DOHH2 (cell line): ENCODE measurements at regions not wholly inside any gene's neighbourhood (a gene's known extent, or its start where the extent isn't known, plus 50 kb on each side); places are given as distances from the start of the nearest gene placed in this dataset.

Experiments used
- H3F3A ChIP-seq: fragments of 200-600 bp; sonication (generic), shearing (Covaris generic); 2 replicates; pipeline ENCODE4 v1.6.0; 2016; ENCODE audit warnings: antibody characterized with exemption, mild to moderate bottlenecking; ENCODE audit not compliant: control insufficient read depth, insufficient read depth
- H3K27ac ChIP-seq: fragments of 200-600 bp; sonication (generic); 2 replicates; pipeline ENCODE4 v1.5.1; 2014; ENCODE audit warnings: low read depth, mild to moderate bottlenecking, low read length, moderate library complexity
- H3K27me3 ChIP-seq: fragments of 200-600 bp; sonication (generic); 2 replicates; pipeline ENCODE4 v1.6.1; 2014; ENCODE audit warnings: mild to moderate bottlenecking, low read length, mixed read lengths; ENCODE audit not compliant: control insufficient read depth
- H3K36me3 ChIP-seq: fragments of 200-600 bp; sonication (generic); 2 replicates; pipeline ENCODE4 v1.6.1; 2014; ENCODE audit warnings: mild to moderate bottlenecking, low read length, moderate library complexity, mixed read lengths; ENCODE audit not compliant: control insufficient read depth
- H3K4me1 ChIP-seq: fragments of 200-600 bp; sonication (generic); 2 replicates; pipeline ENCODE4 v1.6.1; 2014; ENCODE audit warnings: mild to moderate bottlenecking, low read length, mixed read lengths; ENCODE audit not compliant: control insufficient read depth
- H3K4me2 ChIP-seq: fragments of 200-600 bp; sonication (generic); 2 replicates; pipeline ENCODE4 v1.6.0; 2014; ENCODE audit warnings: mild to moderate bottlenecking, low read length, moderate library complexity
- H3K4me3 ChIP-seq: fragments of 200-600 bp; sonication (generic); 2 replicates; pipeline ENCODE4 v1.5.1; 2014; ENCODE audit warnings: mild to moderate bottlenecking, low read length, mixed read lengths
- H3K79me2 ChIP-seq: fragments of 200-600 bp; sonication (generic); 2 replicates; pipeline ENCODE4 v1.6.1; 2014; ENCODE audit warnings: mild to moderate bottlenecking, low read length, mixed read lengths; ENCODE audit not compliant: control insufficient read depth
- H3K9me2 ChIP-seq: fragments of 200-600 bp; sonication (generic); replicated peaks from 2 replicates; pipeline ENCODE4 v1.6.1; 2014; ENCODE audit warnings: mild to moderate bottlenecking, low read length, mixed read lengths; ENCODE audit not compliant: control insufficient read depth
- H3K9me3 ChIP-seq: fragments of 200-600 bp; sonication (generic); 2 replicates; pipeline ENCODE4 v1.6.1; 2014; ENCODE audit warnings: antibody characterized with exemption, low read length, mixed read lengths; ENCODE audit not compliant: control insufficient read depth, insufficient read depth
- H4K20me1 ChIP-seq: fragments of 200-600 bp; sonication (generic); 2 replicates; pipeline ENCODE4 v1.6.0; 2014; ENCODE audit warnings: low read depth, mild to moderate bottlenecking, antibody characterized with exemption, low read length, moderate library complexity; ENCODE audit not compliant: control insufficient read depth, insufficient read depth
- CTCF ChIP-seq: fragments of 200-600 bp; sonication (generic); IDR thresholded peaks from one replicate; pipeline ENCODE4 v1.5.1; 2014; ENCODE audit warnings: antibody characterized with exemption, mild to moderate bottlenecking, low read depth, low read length; ENCODE audit not compliant: poor library complexity, severe bottlenecking
- EZH2phosphoT487 ChIP-seq: fragments of 200-600 bp; sonication (generic); IDR thresholded peaks from 2 replicates; pipeline ENCODE4 v1.6.1; 2017; ENCODE audit warnings: borderline replicate concordance, mild to moderate bottlenecking, antibody characterized with exemption, low read length, moderate library complexity, mixed read lengths

- H3F3A ChIP-seq, result peaks cover 25% of the 10 kb centered on the region
- peak overlapping the region; percentile 27 for H3K4me3 ChIP-seq
- H3K36me3 ChIP-seq, result no peaks in the 10 kb centered on the region; the same call in 1 of the 2 replicates
- no peaks in the 10 kb centered on the region for H3K9me2 ChIP-seq
- TF ChIP-seq CTCF (no peak), EZH2phosphoT487 (no peak)
- H3K4me1 ChIP-seq, result peaks cover 100% of the 10 kb centered on the region
- no peaks in the 10 kb centered on the region for H3K9me3 ChIP-seq
- H4K20me1 ChIP-seq, result no peaks in the 10 kb centered on the region
- H3K27me3 ChIP-seq, result no peaks in the 10 kb centered on the region
- H3K79me2 ChIP-seq, result no peaks in the 10 kb centered on the region
- H3K4me2 ChIP-seq, result peak overlapping the region; percentile 73
- H3K27ac ChIP-seq, result peak overlapping the region; percentile 76
Measured at GRCh38 chr2:60311524-60311923, 241.9 kb downstream of the BCL11A start.

GRCh38 chr2:60309941-60310660 is 243.4 kb downstream of the BCL11A start:
- Histone ChIP-seq H3K4me3 (peak overlapping the region; percentile 27), H3K36me3 (no peaks in the 10 kb centered on the region; the same call in 1 of the 2 replicates), H3K9me2 (no peaks in the 10 kb centered on the region), H3F3A (peaks cover 32% of the 10 kb centered on the region), H3K4me2 (peak overlapping the region; percentile 73), H3K9me3 (no peaks in the 10 kb centered on the region), H3K4me1 (peaks cover 100% of the 10 kb centered on the region), H3K79me2 (no peaks in the 10 kb centered on the region), H3K27ac (peak overlapping the region; percentile 76), H4K20me1 (no peaks in the 10 kb centered on the region), H3K27me3 (no peaks in the 10 kb centered on the region)
- TF ChIP-seq CTCF (no peak), EZH2phosphoT487 (no peak)

GRCh38 chr2:60309336-60309735 is 244.1 kb downstream of the BCL11A start:
- Histone ChIP-seq H3K4me1 (peaks cover 99% of the 10 kb centered on the region), H3K36me3 (no peaks in the 10 kb centered on the region; the same call in 1 of the 2 replicates), H3K27me3 (no peaks in the 10 kb centered on the region), H3F3A (peaks cover 36% of the 10 kb centered on the region), H3K4me3 (peak overlapping the region; percentile 51), H3K79me2 (no peaks in the 10 kb centered on the region), H3K27ac (peak overlapping the region; percentile 76), H4K20me1 (no peaks in the 10 kb centered on the region), H3K4me2 (peak overlapping the region; percentile 73), H3K9me3 (no peaks in the 10 kb centered on the region), H3K9me2 (no peaks in the 10 kb centered on the region)
- no peak for TF ChIP-seq EZH2phosphoT487
- TF ChIP-seq CTCF, result no peak
